GM21619 (cell line): ENCODE measurements at regions not wholly inside any gene's neighbourhood (a gene's known extent, or its start where the extent isn't known, plus 50 kb on each side); places are given as distances from the start of the nearest gene placed in this dataset.

Source experiments
- ATAC-seq: cut with Tn5 transposase; IDR thresholded peaks from one replicate; pipeline ENCODE4 v1.9.1; 2021; ENCODE audit not compliant: unreplicated experiment

DNA sequence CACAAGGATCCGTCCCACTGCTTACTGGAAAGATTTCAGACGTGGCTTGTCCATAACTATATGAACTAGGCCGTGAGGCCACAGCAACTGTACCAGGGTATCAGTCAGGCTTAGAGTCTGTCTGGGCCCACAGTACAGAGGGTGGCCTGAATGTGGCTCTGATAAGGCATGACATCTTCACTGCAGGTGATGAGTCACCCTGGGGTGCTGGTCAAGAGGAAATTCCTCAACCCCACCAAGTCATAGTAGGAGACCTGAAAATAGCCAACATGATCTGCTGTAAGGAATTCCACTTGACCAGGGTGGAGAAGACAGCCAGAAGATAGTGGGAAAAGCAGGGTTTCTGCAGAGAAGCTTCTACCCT, 107.7 kb downstream of the INHBB start:
- ATAC-seq = no peak

GRCh38 chr2:120454654-120455385, 108.9 kb downstream of the INHBB start:
- no peak for ATAC-seq

- ATAC-seq = no peak
Measured at GRCh38 chr2:120455390-120455789, 109.5 kb downstream of the INHBB start.

DNA sequence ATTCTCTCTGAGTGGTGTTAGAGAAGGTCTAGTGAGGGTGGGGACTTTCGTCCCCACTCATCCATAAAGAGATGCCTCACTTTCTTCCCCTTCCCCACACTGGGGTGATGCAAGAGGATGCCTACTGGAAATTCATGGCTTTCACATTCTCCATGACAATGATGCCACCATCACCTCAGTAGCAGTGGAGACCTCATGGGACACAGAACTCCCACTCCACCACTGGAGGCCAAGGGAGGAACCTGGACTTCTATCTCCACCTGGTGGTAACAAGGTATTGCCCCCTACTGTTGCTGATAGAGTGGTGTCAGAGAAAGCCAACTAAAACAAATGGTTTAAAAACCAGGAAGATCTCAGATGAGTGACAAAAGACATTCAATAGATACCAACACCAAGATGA, 110.9 kb downstream of the INHBB start:
- ATAC-seq = no peak

GRCh38 chr2:120460511-120460910, 114.6 kb downstream of the INHBB start:
- no peak for ATAC-seq

DNA sequence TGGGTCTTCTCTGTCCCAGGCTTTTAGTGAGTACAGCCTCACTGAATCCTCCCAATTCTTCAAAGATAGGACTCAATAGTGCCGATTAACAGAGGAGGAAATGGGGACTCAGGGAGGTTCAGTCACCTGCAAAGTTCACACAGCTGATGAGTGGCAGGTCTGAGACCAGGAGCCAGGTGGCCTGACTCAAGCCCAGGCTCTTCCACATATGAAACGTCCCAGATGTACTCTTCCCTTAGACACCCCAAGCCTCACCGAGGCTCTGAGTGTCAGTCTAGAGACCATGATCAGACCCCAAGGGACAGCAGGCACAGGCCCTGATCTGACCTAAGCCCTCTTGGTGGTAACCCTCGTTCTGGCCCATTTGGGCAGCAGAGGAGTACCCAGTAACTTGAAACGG, 115.2 kb downstream of the INHBB start:
- ATAC-seq = no peak

DNA sequence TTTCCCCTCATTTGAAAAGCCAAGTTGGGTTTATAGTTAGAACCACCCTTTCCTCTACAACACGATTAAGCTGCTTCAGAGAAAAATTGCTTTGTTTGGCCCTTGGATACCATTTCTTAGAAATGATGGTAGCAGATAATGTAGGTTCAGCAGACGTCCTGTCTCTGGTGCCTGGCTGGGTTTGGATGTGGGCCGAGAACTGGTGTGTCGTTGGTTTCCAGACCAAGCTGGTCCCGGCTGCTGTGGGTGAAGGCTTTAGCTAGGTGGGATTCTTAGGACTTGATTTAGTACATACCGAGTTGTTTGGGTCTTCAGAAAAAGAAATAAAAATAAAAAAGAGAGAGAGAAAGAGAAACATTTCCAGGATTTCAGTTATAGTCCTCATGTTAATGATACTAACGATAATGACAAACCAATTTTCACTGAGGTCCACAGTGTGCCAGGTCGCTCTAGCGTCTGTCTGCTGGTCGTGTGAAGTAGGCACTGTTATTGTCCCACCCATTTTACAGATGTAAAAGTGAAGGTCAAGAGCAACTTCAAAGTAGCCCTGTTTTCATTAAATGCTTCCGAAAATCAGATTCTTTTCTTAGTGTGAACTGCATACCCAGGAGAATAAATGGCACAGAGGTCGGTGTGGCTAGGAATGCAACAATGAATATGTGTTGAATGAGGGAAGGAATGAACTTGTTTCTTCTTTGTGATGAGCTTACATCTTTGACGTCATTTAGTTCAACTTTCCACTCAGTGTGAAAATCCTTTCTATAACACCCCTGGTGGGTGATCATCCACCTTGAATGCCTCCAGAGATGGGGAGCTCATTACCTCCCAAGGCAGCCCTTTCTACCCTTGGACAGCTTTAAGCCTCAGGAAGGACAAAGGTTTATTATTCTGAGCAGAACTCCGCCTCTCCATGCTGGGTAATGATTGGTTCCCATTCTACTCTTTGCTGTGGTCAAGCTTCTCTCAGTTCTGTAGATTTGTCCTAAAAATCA, 115.9 kb downstream of the INHBB start:
- ATAC-seq = no peak

DNA sequence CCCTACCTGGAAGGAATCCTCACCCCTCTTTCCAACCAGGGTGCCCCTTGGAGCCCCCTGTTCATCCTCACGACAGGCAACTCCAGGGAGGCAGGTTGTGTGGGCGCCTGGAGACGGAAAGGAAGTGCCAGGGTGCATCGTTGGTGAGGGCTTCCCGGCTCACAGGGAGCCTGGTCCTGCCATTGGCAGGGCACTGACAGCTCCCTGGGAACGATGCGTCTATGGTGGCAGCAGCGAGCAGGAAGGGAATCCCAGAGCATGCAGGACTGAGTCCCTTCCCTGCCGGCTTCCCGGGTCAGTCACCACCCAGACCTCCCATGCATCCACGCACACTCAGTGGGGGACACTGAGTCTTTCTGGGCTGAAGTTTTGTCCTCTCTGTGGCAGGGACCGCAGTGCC, 117.6 kb downstream of the INHBB start:
- no peak for ATAC-seq

GRCh38 chr2:120463996-120464395, 118.1 kb downstream of the INHBB start:
- no peak for ATAC-seq

DNA sequence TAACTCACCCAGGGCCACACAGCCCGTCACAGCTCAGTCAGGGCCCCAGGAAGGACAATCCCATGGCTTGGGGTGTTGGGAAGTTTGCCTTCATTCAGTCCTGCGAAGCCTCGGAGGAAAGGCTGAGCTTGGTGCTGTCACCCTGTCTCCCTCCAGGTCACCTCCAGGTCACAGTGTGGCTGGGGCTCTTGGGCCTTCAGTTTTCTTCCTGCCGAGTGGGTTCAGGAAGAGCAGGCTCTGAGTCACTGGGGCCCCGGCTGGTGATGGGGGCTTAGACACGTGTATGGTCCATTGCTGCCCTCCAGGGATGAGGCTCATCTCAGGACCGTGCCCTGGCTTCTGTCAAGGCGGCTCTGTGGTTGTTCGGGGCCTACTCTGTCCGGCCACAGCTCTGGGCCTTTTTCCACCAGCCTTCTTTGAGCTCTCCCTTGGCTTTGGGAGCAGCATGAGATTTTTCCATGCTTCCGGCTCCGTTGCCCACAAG, 118.6 kb downstream of the INHBB start:
- ATAC-seq = no peak

DNA sequence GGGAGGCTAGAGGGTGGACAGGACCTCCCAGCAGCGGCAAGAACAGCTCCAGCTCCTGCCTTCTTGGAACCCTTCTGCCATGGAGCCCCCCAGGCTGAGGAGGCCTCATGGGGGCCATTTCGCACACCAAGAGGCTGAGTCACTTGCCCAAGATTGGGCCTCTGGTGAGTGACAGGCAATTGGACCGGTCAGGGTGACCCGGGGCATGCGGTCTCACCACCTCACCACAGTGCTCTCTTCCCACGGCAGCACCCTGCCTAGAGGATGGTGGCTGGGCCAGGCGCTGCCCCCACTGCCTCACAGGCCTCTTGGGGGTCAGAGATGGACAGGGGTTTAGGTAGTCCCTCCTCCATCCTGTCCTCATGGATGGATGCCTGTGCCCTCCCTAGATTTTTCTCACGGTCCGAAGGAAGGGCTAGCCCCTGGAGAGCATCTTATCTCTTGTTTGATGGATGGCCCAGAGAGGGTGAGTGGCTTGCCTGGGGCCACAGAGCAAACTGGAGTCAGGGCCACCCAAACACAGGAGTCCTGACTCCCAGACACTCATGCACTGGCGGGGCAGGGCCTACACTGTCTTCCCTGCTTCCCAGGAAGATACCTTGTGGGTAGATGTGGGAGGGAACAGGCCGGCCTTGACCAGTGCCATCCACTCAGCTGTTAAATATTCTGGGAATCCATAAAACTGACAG, 119.2 kb downstream of the INHBB start:
- no peak for ATAC-seq

GRCh38 chr2:120465701-120465988, 119.7 kb downstream of the INHBB start:
- ATAC-seq = no peak

- ATAC-seq = no peak
Measured at GRCh38 chr2:120465989-120466703, 120.2 kb downstream of the INHBB start.

DNA sequence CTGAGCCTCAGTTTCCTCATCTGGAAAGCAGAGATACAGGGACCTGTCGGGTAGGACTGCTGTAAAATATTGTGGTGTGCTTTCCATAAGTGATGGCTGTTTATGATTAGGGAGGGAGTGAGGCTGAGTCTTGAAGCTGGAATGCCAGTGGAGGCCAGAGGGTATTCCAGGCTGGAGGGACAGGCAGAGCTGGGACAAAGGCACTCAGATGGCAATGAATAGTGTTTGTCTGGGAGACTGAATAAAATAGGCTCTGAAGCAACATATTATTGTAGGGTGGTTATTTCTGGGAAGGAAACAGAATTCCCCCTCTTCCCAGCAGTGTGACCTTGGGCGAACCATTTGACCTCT, 120.7 kb downstream of the INHBB start:
- ATAC-seq = no peak

- ATAC-seq = no peak
Measured at GRCh38 chr2:120468136-120468535, 122.2 kb downstream of the INHBB start.

DNA sequence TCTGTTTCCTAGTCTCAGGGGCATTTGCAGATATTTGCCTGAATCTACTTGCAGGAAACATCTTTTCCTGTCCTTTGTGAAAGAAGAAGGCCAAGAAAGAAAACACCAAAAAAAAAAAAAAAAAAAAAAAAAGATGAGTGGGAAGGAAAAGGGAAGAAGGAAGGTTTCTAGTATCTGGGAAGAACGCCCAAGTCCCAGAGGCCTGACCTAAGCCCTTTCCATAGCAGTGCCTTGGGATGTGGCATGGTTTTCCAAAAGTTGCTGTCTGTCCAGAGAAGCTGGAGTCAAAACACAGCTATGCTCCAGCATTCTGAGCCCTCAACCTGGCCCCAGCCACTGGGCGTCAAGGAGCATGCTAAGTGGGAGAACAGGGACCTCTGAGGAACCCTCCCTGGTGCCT, 123.5 kb downstream of the INHBB start:
- no peak for ATAC-seq

- ATAC-seq = no peak
Measured at GRCh38 chr2:120470041-120470965, 124.4 kb downstream of the INHBB start.

DNA sequence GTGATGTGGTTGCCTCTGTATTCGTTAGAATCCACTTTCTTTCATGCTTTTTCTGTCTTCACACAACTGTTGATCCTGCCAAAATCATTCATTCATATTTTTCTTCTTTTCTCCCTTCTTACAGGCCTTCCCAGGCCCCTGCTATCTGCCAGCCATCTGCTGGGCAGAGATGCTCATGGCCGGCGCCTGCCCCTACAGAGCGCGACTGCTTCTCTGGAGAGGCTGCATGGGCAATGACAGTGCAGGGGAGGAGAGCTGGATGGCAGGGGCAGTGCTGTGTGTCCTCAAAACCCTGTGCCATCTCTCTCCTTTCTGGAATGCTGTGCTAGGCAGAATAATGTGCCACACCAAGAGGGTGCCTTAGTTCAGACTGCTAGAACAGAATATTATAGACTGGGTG, 125.2 kb downstream of the INHBB start:
- ATAC-seq = no peak

- no peak for ATAC-seq
Measured at GRCh38 chr2:120472031-120472430, 126.1 kb downstream of the INHBB start.

GRCh38 chr2:120472891-120473309, 127.0 kb downstream of the INHBB start:
- ATAC-seq = no peak
